ENCODE measurements at regions not wholly inside any gene's neighbourhood (a gene's known extent, or its start where the extent isn't known, plus 50 kb on each side); places are given as distances from the start of the nearest gene placed in this dataset.
"Not testable (repeated sequence)": the region's sequence is repeated elsewhere in the genome, so short reads cannot be mapped to it uniquely, and the experiment has no call there.

- no peak for FAIRE-seq
- no peak for DNase-seq (ENCODE audit: extremely low spot score, insufficient read length, low read depth)
These were observed 200.4 kb upstream of the SSTR4 start for GRCh38 chr20:22834651-22835256.

GRCh38 chr20:22836211-22836610 lies 198.9 kb upstream of the SSTR4 start:
- no peak for FAIRE-seq
- DNase-seq (ENCODE audit: extremely low spot score, insufficient read length, low read depth), result no peak

- no peak for FAIRE-seq
- no peak for DNase-seq (ENCODE audit: extremely low spot score, insufficient read length, low read depth)
These were observed 198.2 kb upstream of the SSTR4 start for GRCh38 chr20:22836877-22837276.

GRCh38 chr20:22838001-22838400 lies 197.1 kb upstream of the SSTR4 start:
- DNase-seq (ENCODE audit: extremely low spot score, insufficient read length, low read depth), result no peak
- FAIRE-seq, result no peak

GRCh38 chr20:22841846-22842245 lies 193.3 kb upstream of the SSTR4 start:
- no peak for FAIRE-seq
- DNase-seq (ENCODE audit: extremely low spot score, insufficient read length, low read depth), result no peak

GRCh38 chr20:22842793-22843192 lies 192.3 kb upstream of the SSTR4 start:
- FAIRE-seq (no peak), DNase-seq (ENCODE audit: extremely low spot score, insufficient read length, low read depth) (no peak)

- no peak for DNase-seq (ENCODE audit: extremely low spot score, insufficient read length, low read depth)
- no peak for FAIRE-seq
These were observed 190.2 kb upstream of the SSTR4 start for GRCh38 chr20:22844959-22845358.

GRCh38 chr20:22846863-22847262 lies 188.2 kb upstream of the SSTR4 start:
- FAIRE-seq (no peak), DNase-seq (ENCODE audit: extremely low spot score, insufficient read length, low read depth) (no peak)

GRCh38 chr20:22848364-22848763 lies 186.7 kb upstream of the SSTR4 start:
- DNase-seq (ENCODE audit: extremely low spot score, insufficient read length, low read depth), result no peak
- no peak for FAIRE-seq

GRCh38 chr20:22851679-22852346 lies 183.3 kb upstream of the SSTR4 start:
- FAIRE-seq; DNase-seq (ENCODE audit: extremely low spot score, insufficient read length, low read depth): not testable (repeated sequence)

GRCh38 chr20:22861231-22861980 lies 173.7 kb upstream of the SSTR4 start:
- DNase-seq (ENCODE audit: extremely low spot score, insufficient read length, low read depth), result no peak

GRCh38 chr20:22861990-22862389 lies 173.1 kb upstream of the SSTR4 start:
- no peak for DNase-seq (ENCODE audit: extremely low spot score, insufficient read length, low read depth)
- no peak for FAIRE-seq

More at GRCh38 chr20:22861231-22861980, 173.7 kb upstream of the SSTR4 start:
- no peak for FAIRE-seq

GRCh38 chr20:22862671-22863230 lies 172.4 kb upstream of the SSTR4 start:
- FAIRE-seq, result no peak
- no peak for DNase-seq (ENCODE audit: extremely low spot score, insufficient read length, low read depth)

GRCh38 chr20:22863826-22864225 lies 171.3 kb upstream of the SSTR4 start:
- no peak for FAIRE-seq
- DNase-seq (ENCODE audit: extremely low spot score, insufficient read length, low read depth), result no peak

- no peak for FAIRE-seq
These were observed 168.2 kb upstream of the SSTR4 start for GRCh38 chr20:22866812-22867341.

GRCh38 chr20:22878166-22878565 lies 156.9 kb upstream of the SSTR4 start:
- FAIRE-seq, result no peak

More at GRCh38 chr20:22866812-22867341, 168.2 kb upstream of the SSTR4 start:
- DNase-seq (ENCODE audit: extremely low spot score, insufficient read length, low read depth), result no peak

GRCh38 chr20:22880277-22880676 lies 154.8 kb upstream of the SSTR4 start:
- FAIRE-seq, result no peak
- no peak for DNase-seq (ENCODE audit: extremely low spot score, insufficient read length, low read depth)

More at GRCh38 chr20:22878166-22878565, 156.9 kb upstream of the SSTR4 start:
- DNase-seq (ENCODE audit: extremely low spot score, insufficient read length, low read depth), result no peak

- DNase-seq (ENCODE audit: extremely low spot score, insufficient read length, low read depth), result no peak
- no peak for FAIRE-seq
These were observed 147.3 kb upstream of the SSTR4 start for GRCh38 chr20:22887796-22888195.

GRCh38 chr20:22890594-22891300 lies 144.4 kb upstream of the SSTR4 start:
- DNase-seq (ENCODE audit: extremely low spot score, insufficient read length, low read depth) (no peak), FAIRE-seq (no peak)

- no peak for FAIRE-seq
These were observed 133.9 kb upstream of the SSTR4 start for GRCh38 chr20:22901164-22901563.

More at GRCh38 chr20:22901164-22901563, 133.9 kb upstream of the SSTR4 start:
- DNase-seq (ENCODE audit: extremely low spot score, insufficient read length, low read depth), result no peak

All from GM18507 (cell line).